GM12875 (cell line): ENCODE measurements at regions not wholly inside any gene's neighbourhood (a gene's known extent, or its start where the extent isn't known, plus 50 kb on each side); places are given as distances from the start of the nearest gene placed in this dataset.

ENCODE experiments used
- H3K4me3 ChIP-seq: one replicate; pipeline ENCODE4 v1.5.1; 2011; ENCODE audit warnings: low read depth, low read length, control low read depth
- TF ChIP-seq, protein P1 (sequence below): IDR thresholded peaks from 2 replicates; pipeline ENCODE4 v1.5.1; 2011; ENCODE audit warnings: low read depth, mild to moderate bottlenecking, control low read depth, inconsistent platforms, low read length, moderate library complexity, borderline replicate concordance; ENCODE audit not compliant: insufficient read depth

DNA sequence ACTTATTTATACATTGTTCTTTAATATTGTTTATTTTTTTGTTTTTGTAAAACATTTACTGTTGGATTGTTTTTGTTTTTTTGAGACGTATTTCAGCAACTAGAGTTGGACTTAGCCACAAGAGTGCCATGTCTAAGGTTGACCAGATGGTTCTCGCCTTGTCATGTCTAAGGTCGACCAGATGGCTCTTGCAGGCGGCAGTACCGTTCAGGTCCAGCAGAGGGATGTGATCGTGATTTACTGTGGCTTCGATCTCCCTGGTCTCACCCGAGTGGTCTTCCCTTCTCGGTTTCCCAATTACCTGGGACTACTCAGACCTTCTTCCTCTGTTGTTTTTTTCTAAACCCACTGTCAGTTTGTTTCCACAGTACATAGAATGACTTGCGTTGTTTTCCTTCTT lies 1438.6 kb downstream of the UQCRFS1 start:
- TF ChIP-seq, protein P1, sequence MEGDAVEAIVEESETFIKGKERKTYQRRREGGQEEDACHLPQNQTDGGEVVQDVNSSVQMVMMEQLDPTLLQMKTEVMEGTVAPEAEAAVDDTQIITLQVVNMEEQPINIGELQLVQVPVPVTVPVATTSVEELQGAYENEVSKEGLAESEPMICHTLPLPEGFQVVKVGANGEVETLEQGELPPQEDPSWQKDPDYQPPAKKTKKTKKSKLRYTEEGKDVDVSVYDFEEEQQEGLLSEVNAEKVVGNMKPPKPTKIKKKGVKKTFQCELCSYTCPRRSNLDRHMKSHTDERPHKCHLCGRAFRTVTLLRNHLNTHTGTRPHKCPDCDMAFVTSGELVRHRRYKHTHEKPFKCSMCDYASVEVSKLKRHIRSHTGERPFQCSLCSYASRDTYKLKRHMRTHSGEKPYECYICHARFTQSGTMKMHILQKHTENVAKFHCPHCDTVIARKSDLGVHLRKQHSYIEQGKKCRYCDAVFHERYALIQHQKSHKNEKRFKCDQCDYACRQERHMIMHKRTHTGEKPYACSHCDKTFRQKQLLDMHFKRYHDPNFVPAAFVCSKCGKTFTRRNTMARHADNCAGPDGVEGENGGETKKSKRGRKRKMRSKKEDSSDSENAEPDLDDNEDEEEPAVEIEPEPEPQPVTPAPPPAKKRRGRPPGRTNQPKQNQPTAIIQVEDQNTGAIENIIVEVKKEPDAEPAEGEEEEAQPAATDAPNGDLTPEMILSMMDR = peak; percentile 26; the same call in 1 of the 2 replicates
- no peak overlapping the region for H3K4me3 ChIP-seq

DNA sequence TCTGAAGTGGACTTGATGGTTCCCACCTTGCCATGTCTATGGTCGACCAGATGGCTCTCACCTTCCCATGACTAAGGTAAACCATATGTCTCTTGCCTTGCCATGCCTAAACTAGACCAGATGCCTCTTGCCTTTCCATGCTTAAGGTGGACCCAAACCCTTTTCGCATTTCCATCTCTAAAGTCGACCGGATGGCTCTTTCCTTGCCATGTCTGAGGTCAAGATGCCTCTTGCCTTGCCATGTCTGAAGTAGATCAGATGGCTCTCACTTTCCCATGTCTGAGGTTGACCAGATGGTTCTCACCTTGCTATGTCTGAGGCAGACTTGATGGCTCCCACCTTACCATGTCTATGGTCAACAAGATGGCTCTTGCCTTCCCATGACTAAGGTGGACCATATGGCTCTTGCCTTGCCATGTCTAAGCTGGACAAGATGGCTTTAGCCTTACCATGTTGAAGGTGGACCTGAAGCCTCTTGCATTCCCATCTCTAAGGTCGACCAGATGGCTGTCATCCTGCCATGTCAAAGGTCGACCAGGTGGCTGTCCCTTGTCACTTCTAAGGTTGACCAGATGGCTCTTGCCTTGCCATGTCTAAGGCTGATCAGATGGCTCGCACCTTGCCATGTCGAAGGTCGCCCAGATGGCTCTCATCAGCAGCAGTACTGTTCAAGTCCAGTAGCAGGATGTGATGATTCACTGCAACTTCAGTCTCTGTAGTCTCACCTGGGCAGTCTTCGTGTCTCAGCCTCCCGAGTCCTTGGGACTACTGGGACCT lies 1439.4 kb downstream of the UQCRFS1 start:
- no peak overlapping the region for H3K4me3 ChIP-seq
- TF ChIP-seq, protein P1 = no peak

DNA sequence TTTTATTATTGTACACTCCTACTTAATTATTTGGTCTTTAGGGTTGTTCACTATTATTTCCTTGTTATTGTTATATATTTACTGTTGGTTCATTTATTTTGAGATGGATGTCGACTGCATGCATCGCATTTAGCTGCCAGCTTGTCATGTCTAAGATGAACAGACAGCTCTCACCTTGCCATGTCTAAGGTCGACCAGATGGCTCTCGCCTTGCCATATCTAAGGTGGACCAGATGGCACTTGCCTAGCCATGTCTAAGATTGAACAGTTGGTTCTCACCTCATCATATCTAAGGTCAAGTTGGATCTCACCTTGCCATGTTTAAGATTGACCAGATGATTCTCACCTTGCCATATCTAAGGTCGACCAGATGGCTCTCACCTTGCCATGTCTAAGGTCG lies 1440.9 kb downstream of the UQCRFS1 start:
- TF ChIP-seq, protein P1 = no peak
- H3K4me3 ChIP-seq = no peak overlapping the region

DNA sequence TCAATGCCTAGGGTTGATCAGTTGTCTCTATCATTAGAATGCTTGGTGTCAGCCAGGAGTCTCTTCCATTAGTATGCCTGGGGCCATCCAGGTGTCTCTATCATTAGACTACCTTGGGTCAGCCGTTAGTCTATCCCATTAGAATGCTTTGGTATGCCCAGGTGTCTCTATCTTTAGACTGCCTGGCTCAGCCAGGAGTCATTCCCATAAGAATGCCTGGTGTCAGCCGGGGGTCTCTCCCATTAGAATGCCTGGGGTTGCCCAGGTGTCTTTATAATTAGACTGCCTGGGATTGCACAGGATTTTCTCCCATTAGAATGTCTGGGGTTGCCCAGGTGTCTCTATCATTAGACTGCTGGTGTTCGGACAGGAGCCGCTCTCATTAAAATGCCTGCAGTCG lies 1442.9 kb downstream of the UQCRFS1 start:
- TF ChIP-seq, protein P1 = no peak
- H3K4me3 ChIP-seq = no peak overlapping the region

DNA sequence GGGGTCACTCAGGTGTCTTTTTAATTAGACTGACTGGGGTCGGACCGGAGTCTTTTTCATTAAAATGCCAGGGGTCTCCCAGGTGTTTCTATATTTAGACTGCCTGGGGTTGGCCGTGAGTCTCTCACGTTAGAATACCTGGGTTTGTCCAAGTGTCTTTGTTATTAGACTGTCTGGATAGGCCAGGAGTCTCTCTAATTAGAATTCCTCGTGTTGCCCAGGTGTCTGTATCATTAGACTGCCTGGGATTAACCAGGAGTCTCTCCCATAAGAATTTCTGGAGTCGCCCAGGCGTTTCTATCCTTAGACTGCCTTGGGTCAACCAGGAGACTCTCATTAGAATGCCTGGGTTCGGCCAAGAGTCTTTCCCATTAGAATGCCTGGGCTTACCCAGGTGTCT lies 1445.7 kb downstream of the UQCRFS1 start:
- H3K4me3 ChIP-seq = no peak overlapping the region
- TF ChIP-seq, protein P1 = no peak

DNA sequence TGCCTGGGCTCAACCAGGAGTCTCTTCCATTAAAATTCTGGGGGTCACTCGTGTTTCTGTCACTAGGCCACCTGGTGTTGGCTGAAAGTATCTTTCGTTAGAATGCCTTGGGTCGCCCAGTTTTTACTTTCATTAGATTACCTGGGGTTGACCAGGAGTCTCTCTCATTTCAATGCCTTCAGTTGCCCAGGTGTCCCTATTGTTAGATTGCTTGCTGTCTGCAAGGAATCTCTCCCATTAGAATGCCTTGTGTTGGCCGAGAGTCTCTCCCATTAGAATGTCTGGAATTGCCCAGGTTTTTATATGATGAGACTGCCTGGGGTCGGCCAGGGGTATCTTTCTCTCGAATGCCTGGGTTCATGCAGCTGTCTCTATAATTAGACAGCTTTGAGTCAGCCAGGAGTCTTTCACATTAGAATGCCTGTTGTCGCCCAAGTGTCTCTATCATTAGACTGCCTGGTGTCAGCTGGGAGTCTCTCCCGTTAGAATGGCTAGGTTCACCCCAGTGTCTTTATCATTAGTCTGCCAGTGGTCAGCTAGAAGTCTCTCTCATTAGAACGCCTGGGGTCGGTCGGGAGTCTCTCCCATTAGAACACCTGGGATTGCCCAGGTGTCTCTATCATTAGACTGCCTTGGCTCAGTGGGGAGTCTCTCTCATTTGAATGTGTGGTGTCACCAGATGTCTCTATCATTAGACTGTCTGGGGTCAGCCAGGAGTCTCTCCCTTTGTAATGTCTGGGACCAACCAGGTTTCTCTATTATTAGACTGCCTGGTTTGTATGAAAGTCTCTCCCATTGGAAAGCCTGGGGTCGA lies 1446.8 kb downstream of the UQCRFS1 start:
- TF ChIP-seq, protein P1 = no peak
- no peak overlapping the region for H3K4me3 ChIP-seq

DNA sequence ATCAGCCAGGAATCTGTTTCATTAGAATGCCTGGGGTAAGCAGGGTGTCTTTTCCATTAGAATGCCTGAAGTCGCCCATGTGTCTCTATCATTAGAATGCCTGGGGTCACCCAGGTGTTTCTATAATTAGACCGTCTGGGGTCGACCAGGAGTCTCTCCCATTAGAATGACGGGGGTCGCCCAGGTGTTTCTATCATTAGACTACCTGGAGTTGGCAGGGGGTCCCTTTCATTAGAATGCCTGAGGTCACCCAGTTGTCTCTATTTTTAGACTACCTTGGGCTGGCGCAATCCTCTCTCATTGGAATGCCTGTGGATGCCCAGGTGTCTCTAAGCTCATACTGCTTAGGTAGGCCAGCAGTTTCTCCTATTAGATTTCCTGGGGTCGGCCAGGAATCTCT lies 1447.6 kb downstream of the UQCRFS1 start:
- TF ChIP-seq, protein P1 = no peak
- no peak overlapping the region for H3K4me3 ChIP-seq
